GM18909 (cell line): ENCODE measurements at regions not wholly inside any gene's neighbourhood (a gene's known extent, or its start where the extent isn't known, plus 50 kb on each side); places are given as distances from the start of the nearest gene placed in this dataset.
"Not testable (repeated sequence)": the region's sequence is repeated elsewhere in the genome, so short reads cannot be mapped to it uniquely, and the experiment has no call there.

Experiments
- ATAC-seq: cut with Tn5 transposase; IDR thresholded peaks from one replicate; pipeline ENCODE4 v1.9.1; 2021; ENCODE audit warnings: mild to moderate bottlenecking; ENCODE audit not compliant: unreplicated experiment, poor library complexity

DNA sequence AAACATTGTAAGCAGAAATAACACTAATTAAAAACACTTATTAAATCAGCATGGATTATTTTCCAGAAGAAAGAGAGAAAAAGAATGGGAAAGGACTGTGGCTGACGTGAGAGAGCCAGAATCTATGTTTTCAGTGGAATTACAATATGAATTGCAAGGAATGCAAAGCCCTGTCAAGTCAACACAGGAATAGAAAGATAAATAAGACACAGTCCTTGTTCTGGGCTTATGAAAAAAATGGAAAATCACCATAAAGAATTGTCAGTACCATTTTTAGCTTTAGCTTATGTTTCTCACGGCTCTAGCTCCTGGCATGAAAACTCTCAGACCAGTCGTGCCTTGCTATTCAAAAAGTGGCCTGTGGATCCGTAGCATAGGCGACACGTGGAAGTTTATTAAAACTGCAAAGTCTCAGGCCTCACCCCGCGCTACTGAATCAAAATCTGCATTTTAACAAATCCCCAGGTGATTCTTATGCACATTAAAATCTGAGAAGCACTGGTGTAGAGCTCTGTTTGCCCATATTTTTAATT, 549.1 kb downstream of the RPS29 start:
- no peak for ATAC-seq

DNA sequence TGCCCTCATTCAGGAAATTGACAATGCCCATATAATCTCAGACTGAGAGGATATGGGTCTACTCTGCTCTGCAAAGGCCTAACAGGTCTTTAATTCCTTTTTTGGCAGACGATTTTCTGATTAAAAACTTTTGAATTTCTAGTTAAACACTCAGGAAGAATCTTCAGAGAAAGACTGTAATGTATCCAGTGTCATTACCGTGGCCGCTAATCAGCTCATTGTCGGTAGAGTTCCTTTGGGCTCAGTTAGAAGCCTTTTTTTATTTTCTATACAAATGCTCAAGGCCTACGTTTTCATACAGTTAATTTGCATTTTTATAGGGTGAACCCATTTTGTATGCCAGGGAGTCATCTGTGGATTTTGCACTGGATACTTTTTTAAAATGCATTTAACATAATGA, 549.9 kb downstream of the RPS29 start:
- ATAC-seq = no peak

DNA sequence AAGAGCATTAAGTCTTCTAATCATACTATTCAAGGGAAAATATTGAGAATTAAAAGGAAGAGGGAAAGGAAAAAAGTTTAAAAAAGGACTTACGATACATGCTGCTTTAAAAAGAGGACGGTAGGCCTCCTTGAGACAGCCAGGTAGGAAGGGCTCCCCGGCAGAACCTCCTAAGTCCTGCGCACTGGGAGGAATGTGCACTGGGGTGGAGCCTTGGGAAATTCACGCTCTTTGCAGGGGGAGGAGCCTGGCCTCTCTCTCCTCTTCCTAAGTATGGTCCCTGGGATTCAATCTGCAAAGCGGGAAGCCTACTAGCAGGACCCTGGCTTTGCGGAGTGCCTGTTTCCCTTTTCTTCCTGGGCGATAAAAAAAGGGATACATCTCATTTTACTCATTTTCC, 553.0 kb downstream of the RPS29 start:
- no peak for ATAC-seq

GRCh38 chr14:49031710-49032109, 554.5 kb downstream of the RPS29 start:
- not testable (repeated sequence) for ATAC-seq

GRCh38 chr14:49019467-49020115, 566.6 kb downstream of the RPS29 start:
- ATAC-seq = peak; percentile 80

DNA sequence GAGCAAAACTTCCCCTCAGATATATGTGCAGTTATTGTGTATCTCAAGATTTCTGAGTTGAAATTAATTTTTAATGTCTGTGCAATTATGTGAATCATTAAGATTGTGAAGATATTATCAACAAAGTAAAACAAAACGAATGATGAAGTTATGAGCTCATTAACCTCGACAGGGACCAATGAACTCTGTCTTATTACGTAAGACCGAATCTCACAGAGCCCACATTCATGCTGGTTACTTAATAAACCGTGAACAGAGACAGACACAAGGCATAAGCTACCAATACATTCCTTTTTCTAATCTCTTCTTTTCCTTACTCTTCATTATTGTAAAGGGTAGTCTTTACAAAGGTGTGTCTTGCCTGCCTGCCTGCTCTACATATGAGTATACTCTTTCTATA, 568.7 kb downstream of the RPS29 start:
- ATAC-seq = no peak

GRCh38 chr14:49016381-49016780, 569.8 kb downstream of the RPS29 start:
- no peak for ATAC-seq

GRCh38 chr14:49014476-49014875, 571.7 kb downstream of the RPS29 start:
- ATAC-seq = no peak

DNA sequence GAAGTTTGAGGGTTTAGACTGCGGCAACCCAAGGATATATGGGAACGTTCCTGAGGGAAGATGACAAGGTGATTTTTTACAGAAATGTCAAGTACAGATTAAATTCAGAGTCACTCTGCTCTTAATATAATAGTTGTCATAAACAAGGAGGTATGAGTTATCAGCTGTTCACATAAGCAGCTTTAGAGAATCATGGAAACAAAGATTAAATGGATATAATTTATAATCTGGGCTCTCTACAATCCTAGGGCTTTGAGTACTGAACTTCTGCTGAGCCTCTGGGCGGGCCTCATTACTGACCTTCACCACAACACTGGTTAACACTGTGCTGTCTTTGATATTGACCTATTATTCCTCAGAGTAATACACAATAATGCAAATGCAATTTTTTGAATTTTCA, 577.8 kb downstream of the RPS29 start:
- ATAC-seq = no peak

- no peak for ATAC-seq
Observed at GRCh38 chr14:48991141-48991540, 595.0 kb downstream of the RPS29 start.

- no peak for ATAC-seq
Observed at GRCh38 chr14:48983351-48983888, 602.8 kb downstream of the RPS29 start.

DNA sequence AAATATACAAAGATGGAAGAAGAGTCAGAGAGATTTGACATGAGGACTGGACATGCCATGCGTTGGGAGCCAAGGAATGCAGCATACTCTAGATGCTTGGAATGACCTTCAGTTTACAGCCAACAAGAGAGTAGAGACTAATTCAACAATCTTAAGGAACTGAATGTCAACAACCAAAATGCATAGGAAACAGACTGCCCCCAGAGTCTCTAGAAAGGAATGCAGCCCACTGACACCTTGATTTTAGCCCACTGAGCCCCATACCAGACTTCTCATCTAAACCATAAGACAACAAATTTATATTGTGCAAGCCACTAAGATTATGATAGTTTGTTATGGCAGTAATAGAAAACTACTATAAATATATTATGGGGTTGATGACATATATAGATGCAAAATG, 611.2 kb downstream of the RPS29 start:
- ATAC-seq = no peak

GRCh38 chr14:48973151-48973550, 613.0 kb downstream of the RPS29 start:
- no peak for ATAC-seq

- no peak for ATAC-seq
Observed at GRCh38 chr14:48970943-48971342, 615.2 kb downstream of the RPS29 start.

DNA sequence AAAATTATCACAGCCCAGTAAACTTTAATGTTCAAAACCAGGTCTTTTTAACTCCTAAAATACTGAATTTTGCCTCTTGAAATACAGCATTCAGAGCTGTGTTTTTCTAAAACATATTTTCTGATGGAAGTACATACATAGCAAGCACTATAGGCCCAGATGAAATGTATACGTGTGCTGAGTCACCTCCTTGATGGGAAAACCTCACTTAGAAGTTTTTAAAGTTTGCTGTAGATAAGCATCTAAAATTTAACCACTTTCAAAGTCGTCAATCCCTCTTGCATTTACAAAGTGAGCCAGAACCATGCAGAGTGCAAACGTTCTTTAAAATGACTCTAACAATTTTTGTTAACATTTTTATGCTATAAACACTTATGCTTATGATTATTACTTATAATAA, 618.8 kb downstream of the RPS29 start:
- ATAC-seq = no peak

DNA sequence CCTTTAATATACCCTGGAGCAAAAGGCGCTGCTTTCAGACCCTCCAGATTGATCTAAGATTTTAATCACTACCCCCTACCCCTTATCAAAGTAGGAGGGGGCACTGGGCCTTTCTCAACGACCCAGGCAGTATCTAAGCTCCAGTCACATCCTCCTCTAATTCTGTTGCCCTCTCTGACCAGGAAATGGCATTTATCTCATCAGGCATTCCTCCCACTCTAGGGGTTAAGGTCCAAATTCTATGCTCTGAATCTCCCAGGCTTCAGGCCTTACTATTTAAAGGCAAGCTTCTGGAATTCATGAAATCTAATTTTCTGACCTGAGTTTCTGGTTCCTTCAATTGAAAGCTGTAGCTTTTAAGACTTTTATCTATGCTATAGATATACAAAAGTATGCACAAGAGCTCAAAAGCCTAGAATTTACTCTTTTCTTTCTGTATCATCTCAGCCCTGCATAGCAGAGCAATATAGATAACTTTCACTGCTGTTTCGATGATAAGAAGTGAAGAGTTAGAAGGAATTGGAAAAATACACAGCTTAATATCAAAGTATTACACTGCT, 622.9 kb downstream of the RPS29 start:
- no peak for ATAC-seq

DNA sequence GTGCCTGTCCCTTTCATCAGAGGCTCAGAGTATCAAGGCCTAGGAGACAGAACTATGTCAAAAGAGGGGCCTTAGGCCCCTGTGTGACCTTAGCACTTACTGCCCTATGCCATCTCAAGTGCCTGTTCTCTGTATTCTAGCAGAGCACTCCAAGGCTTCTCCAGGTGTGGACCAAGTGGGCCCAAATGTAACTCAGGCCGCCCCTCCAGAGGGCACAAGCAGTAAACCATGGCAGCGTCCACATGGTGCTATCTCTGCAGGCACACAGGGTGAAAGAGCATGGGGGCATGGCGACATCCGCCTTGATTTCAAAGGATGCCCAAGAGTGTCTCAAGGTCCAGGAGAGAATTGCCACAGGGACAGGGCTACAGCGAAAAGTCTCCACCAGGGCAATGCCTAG, 628.7 kb downstream of the RPS29 start:
- no peak for ATAC-seq

DNA sequence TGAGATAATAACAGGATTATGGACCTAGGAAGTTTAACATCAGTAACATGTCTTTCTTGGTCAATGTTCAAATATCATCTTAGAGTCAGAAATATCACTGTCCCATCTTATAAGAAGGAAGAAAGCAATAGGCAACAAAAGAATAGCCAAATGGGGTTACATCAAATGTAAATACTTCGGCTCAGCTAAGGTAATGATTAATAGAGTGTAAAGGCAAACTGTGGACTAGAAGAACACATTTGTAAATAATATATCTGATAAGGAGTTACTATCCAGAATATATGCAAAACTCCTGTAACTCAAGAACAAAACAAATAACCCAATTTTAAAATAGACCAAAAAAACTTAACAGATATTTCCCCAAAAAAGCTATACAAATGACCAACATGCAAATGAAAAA, 630.3 kb downstream of the RPS29 start:
- no peak for ATAC-seq

GRCh38 chr14:48954446-48954845, 631.7 kb downstream of the RPS29 start:
- ATAC-seq = no peak

GRCh38 chr14:48944809-48945208, 641.4 kb downstream of the RPS29 start:
- ATAC-seq = no peak

DNA sequence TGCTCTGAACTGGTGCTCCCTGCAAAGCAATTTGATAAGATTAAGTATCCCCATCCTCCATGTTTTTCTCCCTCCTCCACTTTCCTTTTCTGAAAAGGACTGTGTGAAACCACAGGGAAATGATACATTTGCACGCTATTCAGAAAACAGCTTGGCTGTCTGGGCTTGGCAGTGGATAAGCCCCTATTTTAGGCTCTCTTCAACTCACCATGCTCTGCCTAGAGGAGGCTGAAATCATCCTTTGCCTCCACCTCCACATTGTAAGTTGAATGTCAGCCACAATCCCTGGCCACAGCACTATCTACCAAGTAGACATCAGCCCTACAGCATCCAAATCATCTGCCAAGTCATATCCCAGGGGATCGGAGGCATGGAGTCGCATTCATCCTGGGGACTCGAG, 642.3 kb downstream of the RPS29 start:
- ATAC-seq = no peak
